ENCODE measurements at regions not wholly inside any gene's neighbourhood (a gene's known extent, or its start where the extent isn't known, plus 50 kb on each side); places are given as distances from the start of the nearest gene placed in this dataset.

DNA sequence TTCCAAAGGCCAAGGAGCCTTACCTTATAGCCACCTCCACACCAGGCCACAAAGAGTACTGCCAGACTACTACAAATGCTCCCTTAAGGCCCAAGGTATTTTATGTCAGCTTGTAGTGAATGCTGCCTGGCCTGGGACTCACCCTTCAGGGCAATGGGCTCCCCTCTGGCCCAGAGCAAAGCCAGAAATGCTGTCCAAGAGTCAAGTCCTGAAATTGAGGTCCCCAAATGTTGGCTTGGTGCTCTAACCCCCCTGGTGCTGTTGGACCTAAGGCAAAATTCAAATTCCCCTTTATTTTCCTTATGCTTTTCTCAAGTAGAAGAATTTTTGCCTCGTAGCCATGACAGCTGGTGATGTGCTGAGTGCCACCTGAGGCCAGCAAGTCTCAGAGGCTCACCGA, 1354.3 kb upstream of the DIAPH2 start:
- TF ChIP-seq CTCF (IDR thresholded peaks at IDR 0.05; ENCODE audit: insufficient read depth, low read length, severe bottlenecking): no peak
- DNase-seq (ENCODE audit: low read depth): no peak
- no peak for FAIRE-seq
- no peak overlapping the region for H3K4me3 ChIP-seq (ENCODE audit: low read depth, low read length)
- no peaks in the 10 kb centered on the region for H3K36me3 ChIP-seq (ENCODE audit: control insufficient read depth, insufficient read depth, low read length)
- no peaks in the 10 kb centered on the region for H3K27me3 ChIP-seq (ENCODE audit: control insufficient read depth, insufficient read depth, low read length)

GRCh38 chrX:95332530-95332929, 1352.1 kb upstream of the DIAPH2 start:
- no peak for FAIRE-seq
- H3K36me3 ChIP-seq (ENCODE audit: control insufficient read depth, insufficient read depth, low read length): no peaks in the 10 kb centered on the region
- no peaks in the 10 kb centered on the region for H3K27me3 ChIP-seq (ENCODE audit: control insufficient read depth, insufficient read depth, low read length)
- TF ChIP-seq CTCF (IDR thresholded peaks at IDR 0.05; ENCODE audit: insufficient read depth, low read length, severe bottlenecking): no peak
- no peak for DNase-seq (ENCODE audit: low read depth)
- H3K4me3 ChIP-seq (ENCODE audit: low read depth, low read length): no peak overlapping the region

DNA sequence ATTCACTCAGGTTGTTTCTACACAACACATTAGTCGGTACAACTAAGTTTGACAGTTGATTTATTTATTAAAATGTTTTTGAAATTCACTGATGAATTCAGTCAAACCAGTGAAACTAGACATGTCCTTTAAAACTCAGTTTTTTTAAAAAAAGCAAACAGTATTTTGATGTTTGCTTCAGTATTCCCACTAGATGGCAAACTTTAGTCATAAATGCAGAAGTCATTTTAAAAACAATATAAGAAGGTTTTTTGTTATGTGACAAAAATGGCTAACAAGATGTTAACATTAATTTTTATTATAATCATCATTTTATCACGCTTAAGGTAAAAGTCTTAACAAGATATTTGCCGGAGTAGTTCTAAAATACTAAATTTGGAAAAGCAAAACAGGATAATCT, 1337.8 kb upstream of the DIAPH2 start:
- FAIRE-seq: no peak
- no peaks in the 10 kb centered on the region for H3K27me3 ChIP-seq (ENCODE audit: control insufficient read depth, insufficient read depth, low read length)
- DNase-seq (ENCODE audit: low read depth): peak; percentile 25
- no peak overlapping the region for H3K4me3 ChIP-seq (ENCODE audit: low read depth, low read length)
- no peaks in the 10 kb centered on the region for H3K36me3 ChIP-seq (ENCODE audit: control insufficient read depth, insufficient read depth, low read length)
- TF ChIP-seq CTCF (IDR thresholded peaks at IDR 0.05; ENCODE audit: insufficient read depth, low read length, severe bottlenecking): no peak

- Histone ChIP-seq H3K4me3 (ENCODE audit: low read depth, low read length) (no peak overlapping the region), H3K36me3 (ENCODE audit: control insufficient read depth, insufficient read depth, low read length) (no peaks in the 10 kb centered on the region), H3K27me3 (ENCODE audit: control insufficient read depth, insufficient read depth, low read length) (no peaks in the 10 kb centered on the region)
- FAIRE-seq (no peak), DNase-seq (ENCODE audit: low read depth) (no peak)
- TF ChIP-seq CTCF (IDR thresholded peaks at IDR 0.05; ENCODE audit: insufficient read depth, low read length, severe bottlenecking): no peak
Measured at GRCh38 chrX:95350774-95351488, 1333.7 kb upstream of the DIAPH2 start.

DNA sequence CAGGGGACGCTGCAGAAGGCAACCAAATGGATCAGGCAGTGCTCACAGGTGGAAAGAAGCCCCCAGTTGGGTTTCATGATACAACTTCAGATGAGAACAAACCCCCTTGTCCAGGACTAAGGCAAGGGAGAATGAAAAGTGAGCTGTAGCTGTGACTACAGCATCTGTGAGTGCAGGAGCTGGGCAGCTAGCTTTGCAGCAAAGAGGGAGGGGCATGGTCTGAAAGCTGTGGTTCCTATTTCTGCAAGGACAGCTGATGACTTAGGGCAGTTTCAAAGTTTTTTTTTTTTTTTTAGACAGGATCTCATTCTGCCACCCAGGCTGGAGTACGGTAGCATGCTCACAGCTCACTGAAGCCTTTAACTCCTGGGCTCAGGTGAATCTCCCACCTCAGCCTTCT, 1317.4 kb upstream of the DIAPH2 start:
- H3K4me3 ChIP-seq (ENCODE audit: low read depth, low read length): no peak overlapping the region
- DNase-seq (ENCODE audit: low read depth) (no peak), FAIRE-seq (no peak)
- no peak for TF ChIP-seq CTCF (IDR thresholded peaks at IDR 0.05; ENCODE audit: insufficient read depth, low read length, severe bottlenecking)
- H3K27me3 ChIP-seq (ENCODE audit: control insufficient read depth, insufficient read depth, low read length): no peaks in the 10 kb centered on the region
- no peaks in the 10 kb centered on the region for H3K36me3 ChIP-seq (ENCODE audit: control insufficient read depth, insufficient read depth, low read length)

- TF ChIP-seq CTCF (IDR thresholded peaks at IDR 0.05; ENCODE audit: insufficient read depth, low read length, severe bottlenecking): no peak
- H3K4me3 ChIP-seq (ENCODE audit: low read depth, low read length): no peak overlapping the region
- peak; percentile 91 for DNase-seq (ENCODE audit: low read depth)
- no peaks in the 10 kb centered on the region for H3K36me3 ChIP-seq (ENCODE audit: control insufficient read depth, insufficient read depth, low read length)
- FAIRE-seq: no peak
- no peaks in the 10 kb centered on the region for H3K27me3 ChIP-seq (ENCODE audit: control insufficient read depth, insufficient read depth, low read length)
Measured at GRCh38 chrX:95382799-95383198, 1301.8 kb upstream of the DIAPH2 start.
